MCF 10A (cell line): ENCODE measurements at regions not wholly inside any gene's neighbourhood (a gene's known extent, or its start where the extent isn't known, plus 50 kb on each side); places are given as distances from the start of the nearest gene placed in this dataset.

Experiments
- BruUV-seq: library from RNA; stranded (reverse); fragments of 400-500 nt; replicated peaks from 2 replicates; lab custom pipeline; 2021; lab: Mats Ljungman, UMichigan
- CTCF ChIA-PET: fragments of 300-600 bp; sonication (Branson Sonifier 250); formaldehyde crosslinking; extraction: SDS; loops from one replicate; lab custom pipeline; 2021; ENCODE audit warnings: antibody characterized with exemption, inconsistent platforms; lab: Yijun Ruan, JAX
- POLR2A ChIA-PET: fragments of 300-600, 350-650 bp; sonication (Branson Sonifier 250); formaldehyde crosslinking; extraction: SDS; loops from one replicate; lab custom pipeline; 2020; ENCODE audit warnings: antibody characterized with exemption, inconsistent platforms; lab: Yijun Ruan, JAX
- DNase-seq: peaks from one replicate; pipeline ENCODE4 v3.0.0-alpha.2; 2018; ENCODE audit not compliant: unreplicated experiment
- H3K27ac Mint-ChIP-seq: one replicate; pipeline ENCODE4 v1.8.0; 2022; ENCODE audit warnings: mild to moderate bottlenecking, low read depth, mixed read lengths; ENCODE audit not compliant: unreplicated experiment
- H3K27me3 Mint-ChIP-seq: one replicate; pipeline ENCODE4 v1.8.0; 2022; ENCODE audit warnings: mixed read lengths; ENCODE audit not compliant: insufficient read depth, unreplicated experiment
- H3K36me3 Mint-ChIP-seq: one replicate; pipeline ENCODE4 v1.8.0; 2022; ENCODE audit warnings: mild to moderate bottlenecking, moderate library complexity, mixed read lengths; ENCODE audit not compliant: insufficient read depth, unreplicated experiment
- H3K4me1 Mint-ChIP-seq: one replicate; pipeline ENCODE4 v1.8.0; 2022; ENCODE audit warnings: mixed read lengths; ENCODE audit not compliant: insufficient read depth, unreplicated experiment
- H3K4me3 Mint-ChIP-seq: one replicate; pipeline ENCODE4 v1.8.0; 2022; ENCODE audit warnings: mild to moderate bottlenecking, moderate library complexity, mixed read lengths; ENCODE audit not compliant: unreplicated experiment
- H3K9me3 Mint-ChIP-seq: one replicate; pipeline ENCODE4 v1.8.0; 2022; ENCODE audit warnings: mixed read lengths; ENCODE audit not compliant: unreplicated experiment
- intact Hi-C: fragments of 100-400 bp; cut with micrococcal nuclease; formaldehyde crosslinking; loops from 2 replicates; pipeline ENCODE4 v1.14.1; 2022
- TF ChIP-seq, protein P1 (sequence below): fragments of 200-600 bp; IDR thresholded peaks from one replicate; pipeline ENCODE4 v1.8.0; 2022; ENCODE audit warnings: antibody characterized with exemption, mild to moderate bottlenecking; ENCODE audit not compliant: unreplicated experiment

DNA sequence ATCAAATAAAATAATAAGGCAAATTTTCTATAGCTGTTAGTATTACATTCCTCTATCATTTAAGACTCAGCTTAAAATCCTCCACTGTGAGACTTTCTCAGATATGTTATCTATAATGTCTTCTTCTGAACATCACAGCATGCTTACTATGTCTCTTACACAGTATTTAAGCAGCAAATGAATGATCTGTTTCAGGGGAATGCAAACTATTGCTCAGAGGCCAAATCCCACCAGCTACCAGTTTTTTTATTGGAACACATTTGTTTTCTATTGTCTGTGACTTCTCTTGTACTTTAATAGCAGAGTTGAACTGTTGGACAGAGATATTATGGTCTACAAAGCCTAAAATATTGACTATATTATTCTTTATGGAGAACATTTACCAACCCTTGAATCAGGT lies 59.6 kb downstream of the C3orf38 start:
- ChIA-PET POLR2A (interaction anchor here (0.6 to 0.8 kb wide), 2 partner anchors 8 to 1360 kb away, joined by 3 read pairs; no protein-coding TSS in a partner anchor), CTCF (interaction anchor here (0.6 to 3.2 kb wide), 5 partner anchors 10 to 1882 kb away, joined by 3 to 20 read pairs (median 6); no protein-coding TSS in a partner anchor)
- H3K4me1 Mint-ChIP-seq: no peaks in the 10 kb centered on the region
- no peaks in the 10 kb centered on the region for H3K9me3 Mint-ChIP-seq
- no peak overlapping the region for H3K27ac Mint-ChIP-seq
- no peaks in the 10 kb centered on the region for H3K36me3 Mint-ChIP-seq
- intact Hi-C loops: loop anchor here (10.0 kb wide), 1 partner anchor 1975 kb away; no protein-coding TSS in a partner anchor
- H3K27me3 Mint-ChIP-seq: no peaks in the 10 kb centered on the region
- no peak overlapping the region for H3K4me3 Mint-ChIP-seq
- DNase-seq: no peak
- BruUV-seq: no TSS peak
- TF ChIP-seq, protein P1, sequence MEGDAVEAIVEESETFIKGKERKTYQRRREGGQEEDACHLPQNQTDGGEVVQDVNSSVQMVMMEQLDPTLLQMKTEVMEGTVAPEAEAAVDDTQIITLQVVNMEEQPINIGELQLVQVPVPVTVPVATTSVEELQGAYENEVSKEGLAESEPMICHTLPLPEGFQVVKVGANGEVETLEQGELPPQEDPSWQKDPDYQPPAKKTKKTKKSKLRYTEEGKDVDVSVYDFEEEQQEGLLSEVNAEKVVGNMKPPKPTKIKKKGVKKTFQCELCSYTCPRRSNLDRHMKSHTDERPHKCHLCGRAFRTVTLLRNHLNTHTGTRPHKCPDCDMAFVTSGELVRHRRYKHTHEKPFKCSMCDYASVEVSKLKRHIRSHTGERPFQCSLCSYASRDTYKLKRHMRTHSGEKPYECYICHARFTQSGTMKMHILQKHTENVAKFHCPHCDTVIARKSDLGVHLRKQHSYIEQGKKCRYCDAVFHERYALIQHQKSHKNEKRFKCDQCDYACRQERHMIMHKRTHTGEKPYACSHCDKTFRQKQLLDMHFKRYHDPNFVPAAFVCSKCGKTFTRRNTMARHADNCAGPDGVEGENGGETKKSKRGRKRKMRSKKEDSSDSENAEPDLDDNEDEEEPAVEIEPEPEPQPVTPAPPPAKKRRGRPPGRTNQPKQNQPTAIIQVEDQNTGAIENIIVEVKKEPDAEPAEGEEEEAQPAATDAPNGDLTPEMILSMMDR: no peak

DNA sequence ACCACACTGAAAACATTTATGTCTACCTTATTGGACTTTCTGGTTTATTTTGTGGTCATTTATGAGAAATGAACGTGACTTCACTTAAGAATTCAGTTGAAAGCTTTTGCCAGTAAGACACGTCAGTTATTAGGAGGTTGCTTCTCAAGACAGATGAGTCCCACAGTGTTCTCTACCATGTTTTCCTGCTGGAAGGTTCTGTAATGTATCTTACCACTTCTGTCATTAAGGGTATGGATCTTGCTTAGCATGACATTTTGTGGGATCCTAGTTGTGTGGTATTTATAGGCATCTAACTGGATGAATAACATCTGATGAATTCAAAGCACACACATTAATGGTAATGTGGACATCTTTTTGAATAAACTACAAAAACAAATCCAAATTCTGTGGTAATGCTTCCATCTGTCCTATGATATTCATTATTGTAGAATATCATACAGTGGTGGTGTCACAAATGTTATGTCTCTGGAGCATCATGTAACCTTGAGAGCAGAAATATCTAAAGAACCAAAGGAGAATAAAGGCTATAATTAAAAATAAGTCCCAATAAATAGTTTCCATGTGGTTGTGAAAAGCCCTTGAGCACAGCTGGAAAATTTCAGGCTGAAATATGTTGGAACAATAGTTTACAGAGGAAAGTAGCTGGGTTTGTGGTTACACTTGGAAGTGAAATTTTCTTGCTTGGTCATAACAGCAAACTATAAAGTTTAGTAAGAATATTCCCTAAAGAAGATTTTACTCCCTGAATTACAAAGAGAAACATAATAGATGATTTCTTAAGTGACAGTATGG lies 61.5 kb downstream of the C3orf38 start:
- no peak for DNase-seq
- TF ChIP-seq, protein P1: no peak
- Mint-ChIP-seq H3K36me3 (no peaks in the 10 kb centered on the region), H3K4me3 (no peak overlapping the region), H3K27me3 (no peaks in the 10 kb centered on the region), H3K4me1 (no peaks in the 10 kb centered on the region), H3K9me3 (no peaks in the 10 kb centered on the region), H3K27ac (no peak overlapping the region)
- ChIA-PET POLR2A (no interaction called here), CTCF (interaction anchor here (0.7 to 1.2 kb wide), 2 partner anchors 1299 to 1881 kb away, joined by 3 read pairs; no protein-coding TSS in a partner anchor)
- BruUV-seq: no TSS peak
- intact Hi-C loops: loop anchor here (10.0 kb wide), 1 partner anchor 1104 kb away; no protein-coding TSS in a partner anchor

DNA sequence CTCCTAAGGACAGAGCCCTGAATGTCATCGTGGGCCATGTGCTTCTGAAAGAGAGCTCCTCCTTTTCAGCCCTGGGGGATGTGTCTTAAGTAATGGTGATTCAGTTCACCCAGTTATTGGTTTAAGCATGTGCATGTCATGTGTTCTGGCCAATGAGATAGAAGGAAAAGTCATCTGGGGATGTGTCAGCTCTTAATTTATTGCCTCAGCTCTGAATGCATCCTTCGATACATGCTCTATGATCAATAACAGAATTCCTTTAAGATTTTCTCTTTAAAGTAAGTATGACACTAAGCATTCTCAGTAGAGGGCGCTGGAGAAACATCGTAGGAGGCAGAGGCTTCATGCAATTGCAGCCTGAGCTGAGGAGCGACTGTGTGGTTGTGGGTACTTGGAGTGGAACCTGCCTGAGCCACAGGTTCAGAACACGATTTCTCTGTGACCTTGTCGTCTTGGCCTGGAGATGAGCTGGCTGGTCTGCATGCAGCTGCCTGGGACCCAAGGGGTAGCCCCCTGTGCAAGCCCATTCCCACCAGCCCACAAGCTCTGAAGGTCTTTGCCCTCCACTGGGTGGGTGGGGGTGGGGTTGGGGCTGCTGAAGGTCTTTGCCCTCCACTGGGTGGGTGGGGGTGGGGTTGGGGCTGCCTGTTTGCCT lies 69.5 kb downstream of the C3orf38 start:
- Mint-ChIP-seq H3K27ac (no peak overlapping the region), H3K36me3 (no peaks in the 10 kb centered on the region), H3K4me1 (peaks cover 4% of the 10 kb centered on the region), H3K9me3 (no peaks in the 10 kb centered on the region), H3K27me3 (no peaks in the 10 kb centered on the region), H3K4me3 (no peak overlapping the region)
- DNase-seq: peak; percentile 72
- BruUV-seq: no TSS peak
- POLR2A ChIA-PET: interaction anchor here (0.6 to 0.7 kb wide), 2 partner anchors 11 to 894 kb away, joined by 3 read pairs; no protein-coding TSS in a partner anchor
- intact Hi-C loops: loop anchor here (1.0 to 10.0 kb wide), 4 partner anchors 880 to 1873 kb away; no protein-coding TSS in a partner anchor
- CTCF ChIA-PET: interaction anchor here (0.5 to 2.4 kb wide), 56 partner anchors 10 to 1967 kb away, joined by 3 to 22 read pairs (median 3); partner anchors contain the start of gene EPHA3
- TF ChIP-seq, protein P1: peak; percentile 73

DNA sequence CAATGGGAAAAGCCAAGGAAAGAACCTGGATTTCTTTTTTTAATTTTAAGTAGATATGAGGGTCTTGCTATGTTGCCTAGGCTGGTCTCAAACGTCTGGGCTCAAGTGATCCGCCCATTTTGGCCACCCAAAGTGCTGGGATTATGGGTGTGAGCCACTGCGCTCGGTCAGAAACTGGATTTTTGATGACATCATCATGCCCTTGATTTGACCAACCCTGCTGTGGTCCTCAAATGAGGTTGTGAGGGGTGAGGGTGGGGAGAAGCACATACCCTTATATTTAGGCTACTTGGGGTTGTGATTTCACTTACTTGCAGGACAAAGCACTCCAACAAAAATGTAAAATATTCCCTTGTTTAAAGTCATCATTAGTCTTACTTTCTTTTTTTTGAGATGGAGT lies 70.4 kb downstream of the C3orf38 start:
- POLR2A ChIA-PET: no interaction called here
- no peaks in the 10 kb centered on the region for H3K27me3 Mint-ChIP-seq

More for the DNA sequence above, 70.4 kb downstream of the C3orf38 start:
- Mint-ChIP-seq H3K4me3 (no peak overlapping the region), H3K36me3 (no peaks in the 10 kb centered on the region), H3K27ac (no peak overlapping the region), H3K9me3 (no peaks in the 10 kb centered on the region), H3K4me1 (peaks cover 4% of the 10 kb centered on the region)
- TF ChIP-seq, protein P1: no peak
- no peak for DNase-seq
- CTCF ChIA-PET: interaction anchor here (0.5 to 2.4 kb wide), 31 partner anchors 11 to 1962 kb away, joined by 3 to 22 read pairs (median 5); partner anchors contain the start of gene EPHA3
- intact Hi-C loops: no loop called here
- no TSS peak for BruUV-seq
